ENCODE measurements at regions not wholly inside any gene's neighbourhood (a gene's known extent, or its start where the extent isn't known, plus 50 kb on each side); places are given as distances from the start of the nearest gene placed in this dataset.
"Not testable (repeated sequence)": the region's sequence is repeated elsewhere in the genome, so short reads cannot be mapped to it uniquely, and the experiment has no call there.

GRCh38 chr18:25533218-25533617 is 181.3 kb upstream of the ZNF521 start:
- no peaks in the 10 kb centered on the region for H3K4me1 Mint-ChIP-seq (ENCODE audit: low read depth, unreplicated experiment)
- H3K27ac Mint-ChIP-seq (ENCODE audit: unreplicated experiment), result no peak overlapping the region
- no peaks in the 10 kb centered on the region for H3K36me3 Mint-ChIP-seq (ENCODE audit: insufficient read depth, unreplicated experiment)
- peaks cover 4% of the 10 kb centered on the region for H3K9me3 Mint-ChIP-seq (ENCODE audit: low read depth, unreplicated experiment)
- H3K4me3 Mint-ChIP-seq (ENCODE audit: low read depth, unreplicated experiment), result no peak overlapping the region
- intact Hi-C loops (cut with micrococcal nuclease; ENCODE audit: unreplicated experiment), result no loop called here
- no TSS peak for BruUV-seq (replicated peaks)
- CTCF ChIA-PET, result no interaction called here
- TF ChIP-seq CTCF (IDR thresholded peaks at IDR 0.05; ENCODE audit: unreplicated experiment), result no peak
- no peak for DNase-seq
- H3K27me3 Mint-ChIP-seq (ENCODE audit: unreplicated experiment), result no peaks in the 10 kb centered on the region

- H3K27me3 Mint-ChIP-seq (ENCODE audit: unreplicated experiment), result no peaks in the 10 kb centered on the region
- no peak overlapping the region for H3K27ac Mint-ChIP-seq (ENCODE audit: unreplicated experiment)
- no peaks in the 10 kb centered on the region for H3K36me3 Mint-ChIP-seq (ENCODE audit: insufficient read depth, unreplicated experiment)
- intact Hi-C loops (cut with micrococcal nuclease; ENCODE audit: unreplicated experiment), result no loop called here
- H3K4me3 Mint-ChIP-seq (ENCODE audit: low read depth, unreplicated experiment), result no peak overlapping the region
- TF ChIP-seq CTCF (IDR thresholded peaks at IDR 0.05; ENCODE audit: unreplicated experiment), result no peak
- no peaks in the 10 kb centered on the region for H3K4me1 Mint-ChIP-seq (ENCODE audit: low read depth, unreplicated experiment)
- no peak for DNase-seq
- CTCF ChIA-PET, result no interaction called here
- H3K9me3 Mint-ChIP-seq (ENCODE audit: low read depth, unreplicated experiment), result peaks cover 4% of the 10 kb centered on the region
- BruUV-seq (replicated peaks), result no TSS peak
These were observed 179.2 kb upstream of the ZNF521 start for GRCh38 chr18:25531207-25531606.

- H3K27me3 Mint-ChIP-seq (ENCODE audit: unreplicated experiment); CTCF ChIA-PET; H3K9me3 Mint-ChIP-seq (ENCODE audit: low read depth, unreplicated experiment); intact Hi-C loops (cut with micrococcal nuclease; ENCODE audit: unreplicated experiment); H3K4me1 Mint-ChIP-seq (ENCODE audit: low read depth, unreplicated experiment); H3K4me3 Mint-ChIP-seq (ENCODE audit: low read depth, unreplicated experiment); DNase-seq; H3K36me3 Mint-ChIP-seq (ENCODE audit: insufficient read depth, unreplicated experiment); H3K27ac Mint-ChIP-seq (ENCODE audit: unreplicated experiment); BruUV-seq (replicated peaks): not testable (repeated sequence)
These were observed 173.8 kb upstream of the ZNF521 start for GRCh38 chr18:25525789-25526188.

- CTCF ChIA-PET, result no interaction called here
- Mint-ChIP-seq H3K4me3 (ENCODE audit: low read depth, unreplicated experiment) (no peak overlapping the region), H3K27me3 (ENCODE audit: unreplicated experiment) (no peaks in the 10 kb centered on the region), H3K4me1 (ENCODE audit: low read depth, unreplicated experiment) (no peaks in the 10 kb centered on the region), H3K9me3 (ENCODE audit: low read depth, unreplicated experiment) (peaks cover 1% of the 10 kb centered on the region), H3K27ac (ENCODE audit: unreplicated experiment) (no peak overlapping the region), H3K36me3 (ENCODE audit: insufficient read depth, unreplicated experiment) (no peaks in the 10 kb centered on the region)
- no peak for TF ChIP-seq CTCF (IDR thresholded peaks at IDR 0.05; ENCODE audit: unreplicated experiment)
- no TSS peak for BruUV-seq (replicated peaks)
- no peak for DNase-seq
- intact Hi-C loops (cut with micrococcal nuclease; ENCODE audit: unreplicated experiment), result no loop called here
These were observed 166.7 kb upstream of the ZNF521 start for GRCh38 chr18:25518716-25519053.

GRCh38 chr18:25517881-25518715 is 166.1 kb upstream of the ZNF521 start:
- Mint-ChIP-seq H3K9me3 (ENCODE audit: low read depth, unreplicated experiment) (peaks cover 2% of the 10 kb centered on the region), H3K4me1 (ENCODE audit: low read depth, unreplicated experiment) (no peaks in the 10 kb centered on the region), H3K36me3 (ENCODE audit: insufficient read depth, unreplicated experiment) (no peaks in the 10 kb centered on the region), H3K4me3 (ENCODE audit: low read depth, unreplicated experiment) (no peak overlapping the region), H3K27me3 (ENCODE audit: unreplicated experiment) (no peaks in the 10 kb centered on the region), H3K27ac (ENCODE audit: unreplicated experiment) (no peak overlapping the region)
- CTCF ChIA-PET, result no interaction called here
- no TSS peak for BruUV-seq (replicated peaks)
- no peak for DNase-seq
- intact Hi-C loops (cut with micrococcal nuclease; ENCODE audit: unreplicated experiment), result no loop called here
- TF ChIP-seq CTCF (IDR thresholded peaks at IDR 0.05; ENCODE audit: unreplicated experiment), result no peak
